OCI-LY1 (cell line): ENCODE measurements at regions not wholly inside any gene's neighbourhood (a gene's known extent, or its start where the extent isn't known, plus 50 kb on each side); places are given as distances from the start of the nearest gene placed in this dataset.

Experiments
- EZH2 ChIP-seq: fragments of 200-600 bp; sonication (generic), shearing (Covaris generic); IDR thresholded peaks from 2 replicates; pipeline ENCODE4 v1.8.0; 2017; ENCODE audit warnings: borderline replicate concordance, mixed run types, mild to moderate bottlenecking, antibody characterized with exemption, low read length, moderate library complexity, mixed read lengths
- TF ChIP-seq, protein P1 (sequence below): fragments of 200-600 bp; sonication (generic), shearing (Covaris generic); IDR thresholded peaks from 2 replicates; pipeline ENCODE4 v1.5.1; 2017; ENCODE audit warnings: mild to moderate bottlenecking, antibody characterized with exemption, low read length, moderate library complexity, mixed read lengths

DNA sequence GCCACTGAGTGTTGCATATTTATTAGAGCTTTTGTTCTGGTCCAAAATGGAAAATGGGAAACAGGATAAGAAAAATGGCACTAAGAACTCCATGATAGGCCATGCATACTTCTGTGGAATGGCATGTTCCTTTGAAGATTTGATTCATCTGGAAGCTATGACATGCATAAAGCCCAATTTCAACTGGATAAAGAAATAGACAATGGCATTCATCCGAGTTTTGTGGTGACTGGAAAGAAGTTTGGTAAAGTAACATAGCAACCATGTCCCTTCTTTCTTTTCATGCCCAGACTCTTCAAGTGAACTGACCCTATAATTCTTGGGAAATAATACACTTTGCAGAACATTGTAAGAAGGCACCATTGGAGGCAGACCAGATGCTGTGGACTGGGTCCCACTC, 368.4 kb upstream of the IL12A start:
- no peak for TF ChIP-seq EZH2
- TF ChIP-seq, protein P1, sequence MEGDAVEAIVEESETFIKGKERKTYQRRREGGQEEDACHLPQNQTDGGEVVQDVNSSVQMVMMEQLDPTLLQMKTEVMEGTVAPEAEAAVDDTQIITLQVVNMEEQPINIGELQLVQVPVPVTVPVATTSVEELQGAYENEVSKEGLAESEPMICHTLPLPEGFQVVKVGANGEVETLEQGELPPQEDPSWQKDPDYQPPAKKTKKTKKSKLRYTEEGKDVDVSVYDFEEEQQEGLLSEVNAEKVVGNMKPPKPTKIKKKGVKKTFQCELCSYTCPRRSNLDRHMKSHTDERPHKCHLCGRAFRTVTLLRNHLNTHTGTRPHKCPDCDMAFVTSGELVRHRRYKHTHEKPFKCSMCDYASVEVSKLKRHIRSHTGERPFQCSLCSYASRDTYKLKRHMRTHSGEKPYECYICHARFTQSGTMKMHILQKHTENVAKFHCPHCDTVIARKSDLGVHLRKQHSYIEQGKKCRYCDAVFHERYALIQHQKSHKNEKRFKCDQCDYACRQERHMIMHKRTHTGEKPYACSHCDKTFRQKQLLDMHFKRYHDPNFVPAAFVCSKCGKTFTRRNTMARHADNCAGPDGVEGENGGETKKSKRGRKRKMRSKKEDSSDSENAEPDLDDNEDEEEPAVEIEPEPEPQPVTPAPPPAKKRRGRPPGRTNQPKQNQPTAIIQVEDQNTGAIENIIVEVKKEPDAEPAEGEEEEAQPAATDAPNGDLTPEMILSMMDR, result no peak
